GM12878 (cell line): ENCODE measurements at regions not wholly inside any gene's neighbourhood (a gene's known extent, or its start where the extent isn't known, plus 50 kb on each side); places are given as distances from the start of the nearest gene placed in this dataset.

Experiments used
- ATAC-seq: fragments of 200-7000 bp; cut with Tn5 transposase; 3 replicates; pipeline ENCODE4 v1.9.1; 2020; ENCODE audit warnings: mild to moderate bottlenecking, moderate library complexity
- BruUV-seq: library from RNA; stranded (reverse); fragments of 400-500 nt; replicated peaks from 2 replicates; lab custom pipeline; 2021; lab: Mats Ljungman, UMichigan
- CTCF ChIA-PET: fragments of 300-600 bp; sonication (Branson Sonifier 250); formaldehyde crosslinking; extraction: SDS; loops from one replicate; lab custom pipeline; 2021; ENCODE audit warnings: inconsistent platforms; lab: Yijun Ruan, JAX
- POLR2A ChIA-PET: fragments of 350-600 bp; formaldehyde crosslinking; extraction: SDS; loops from one replicate; lab custom pipeline; 2021; ENCODE audit warnings: inconsistent platforms; lab: Charles Lee
- RAD21 ChIA-PET: fragments of 300-600 bp; sonication (Branson Sonifier 250); formaldehyde crosslinking; loops from one replicate; lab custom pipeline; 2023; ENCODE audit warnings: antibody characterized with exemption; ENCODE audit not compliant: unreplicated experiment; lab: Charles Lee
- SMC1A ChIA-PET: fragments of 300-600 bp; sonication (Branson Sonifier 250); formaldehyde crosslinking; loops from one replicate; lab custom pipeline; 2023; ENCODE audit not compliant: unreplicated experiment, uncharacterized antibody; lab: Charles Lee
- DNase-seq: peaks from one replicate; pipeline ENCODE4 v3.0.0-alpha.2; 2011; ENCODE audit warnings: low read depth, low spot score
- FAIRE-seq: peaks from 3 replicates; lab custom pipeline; 2011; peaks lifted over from hg19 to GRCh38; lab: Jason Lieb, UNC
- H2AFZ ChIP-seq: 2 replicates; pipeline ENCODE4 v1.6.0; 2011; ENCODE audit warnings: low read depth, low read length, control low read depth; ENCODE audit not compliant: control insufficient read depth
- H3K27ac ChIP-seq: 2 replicates; pipeline ENCODE4 v1.5.1; 2011; ENCODE audit warnings: control low read depth; ENCODE audit not compliant: control insufficient read depth, insufficient read depth
- H3K27me3 ChIP-seq, 2 experiments: replicated peaks in 1 of 2; 2 replicates each; pipeline versions ENCODE4 v1.6.0 to v1.6.1; 2011; ENCODE audit warnings: low read length in 1 of 2; ENCODE audit not compliant: control insufficient read depth in 2 of 2, insufficient read depth in 2 of 2
- H3K36me3 ChIP-seq, 2 experiments: 2 replicates each; pipeline ENCODE4 v1.5.1; 2011; ENCODE audit warnings: low read length in 1 of 2; ENCODE audit not compliant: control insufficient read depth in 2 of 2, insufficient read depth in 2 of 2
- H3K4me1 ChIP-seq: 2 replicates; pipeline ENCODE4 v1.6.1; 2011; ENCODE audit warnings: mild to moderate bottlenecking, low read length, moderate library complexity, mixed read lengths; ENCODE audit not compliant: control insufficient read depth, insufficient read depth
- H3K4me2 ChIP-seq: 2 replicates; pipeline ENCODE4 v1.6.0; 2011; ENCODE audit warnings: control low read depth; ENCODE audit not compliant: control insufficient read depth, insufficient read depth
- H3K4me3 ChIP-seq: fragments of 200-600 bp; sonication (generic); 2 replicates; pipeline ENCODE4 v1.5.1; 2016
- H3K79me2 ChIP-seq: 2 replicates; pipeline ENCODE4 v1.6.0; 2011; ENCODE audit warnings: low read length; ENCODE audit not compliant: control insufficient read depth, insufficient read depth
- H3K9ac ChIP-seq: 2 replicates; pipeline ENCODE4 v1.8.0; 2011; ENCODE audit warnings: low read length, control low read depth, mixed read lengths; ENCODE audit not compliant: control insufficient read depth, insufficient read depth
- H3K9me3 ChIP-seq: replicated peaks from 3 replicates; pipeline ENCODE4 v1.5.1; 2011; ENCODE audit warnings: mild to moderate bottlenecking, low read length; ENCODE audit not compliant: control insufficient read depth, insufficient read depth
- H4K20me1 ChIP-seq: 2 replicates; pipeline ENCODE4 v1.6.0; 2011; ENCODE audit not compliant: control insufficient read depth, insufficient read depth
- ASH2L ChIP-seq: fragments of 300-600, 200-600 bp; sonication (generic); IDR thresholded peaks from 2 replicates; pipeline ENCODE4 v1.6.1; 2017; ENCODE audit warnings: low read depth, mild to moderate bottlenecking, borderline replicate concordance
- MYC ChIP-seq: IDR thresholded peaks from 2 replicates; pipeline ENCODE4 v1.6.1; 2011; ENCODE audit warnings: mild to moderate bottlenecking, low read length, moderate library complexity, inconsistent platforms; ENCODE audit not compliant: insufficient read depth, insufficient replicate concordance, insufficient read length, severe bottlenecking
- RELB ChIP-seq: fragments of 450-650 bp; IDR thresholded peaks from 2 replicates; pipeline ENCODE4 v1.6.1; 2017; ENCODE audit warnings: low read depth, mild to moderate bottlenecking, moderate library complexity
- WGBS: methylation state at CpG from one replicate; pipeline ENCODE4 v1.1.6; 2016; ENCODE audit warnings: low lambda C conversion rate; ENCODE audit not compliant: insufficient replicate concordance, insufficient coverage; ENCODE audit errors: missing lambda C conversion rate; 5-methylcytosine and 5-hydroxymethylcytosine counted together
- in situ Hi-C: fragments of 300-500 bp; cut with MboI; formaldehyde crosslinking; loops from 9 replicates; pipeline ENCODE4 v1.14.3; 2018; ENCODE audit warnings: mixed read lengths
- intact Hi-C: fragments of 100-400 bp; cut with micrococcal nuclease; formaldehyde crosslinking; loops from one replicate; pipeline ENCODE4 v1.14.2; 2022; ENCODE audit not compliant: unreplicated experiment

- TF ChIP-seq RELB = no peak
Measured at GRCh38 chr4:13233755-13234154, 250.4 kb downstream of the RAB28 start (continued).

DNA sequence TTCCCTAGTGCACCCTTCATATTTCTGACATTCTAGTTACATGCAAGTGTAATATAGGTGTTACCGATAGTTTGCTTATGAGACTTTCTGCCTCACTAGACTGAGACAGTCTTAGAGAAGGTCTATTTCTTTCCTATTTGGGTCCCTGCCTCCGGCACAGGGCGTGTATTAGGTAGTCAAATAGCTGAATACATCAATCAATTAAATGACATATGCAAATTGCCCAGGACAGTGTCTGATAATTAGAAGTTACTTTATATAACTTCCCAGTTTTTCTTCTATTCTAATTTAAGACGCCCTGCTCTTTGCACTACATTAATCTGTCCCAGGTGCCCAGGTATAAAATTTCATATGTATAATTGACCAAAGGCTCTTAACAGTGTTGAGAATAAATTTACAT lies 264.2 kb downstream of the RAB28 start:
- Histone ChIP-seq H3K27me3 (no peaks in the 10 kb centered on the region), H3K4me1 (no peaks in the 10 kb centered on the region), H3K4me2 (no peak overlapping the region), H2AFZ (no peak overlapping the region), H3K27ac (no peak overlapping the region), H4K20me1 (no peaks in the 10 kb centered on the region), H3K36me3 (no peaks in the 10 kb centered on the region), H3K4me3 (no peak overlapping the region), H3K79me2 (no peaks in the 10 kb centered on the region), H3K9me3 (no peaks in the 10 kb centered on the region), H3K9ac (no peak overlapping the region)
- intact Hi-C loops (no loop called here), in situ Hi-C loops (no loop called here)
- TF ChIP-seq ASH2L (no peak), MYC (no peak)
- RAD21 ChIA-PET = no interaction called here
- 24% methylated on average over 4 of the region's 4 CpGs for WGBS
- POLR2A ChIA-PET = no interaction called here
- no peak for ATAC-seq
- no TSS peak for BruUV-seq
- SMC1A ChIA-PET = no interaction called here
- FAIRE-seq = no peak
- no peak for DNase-seq
- CTCF ChIA-PET = no interaction called here
